ENCODE measurements at regions not wholly inside any gene's neighbourhood (a gene's known extent, or its start where the extent isn't known, plus 50 kb on each side); places are given as distances from the start of the nearest gene placed in this dataset.
A peak's percentile ranks its signal among the peaks of the same experiment; 100 is the strongest.
"Not testable (repeated sequence)": the region's sequence is repeated elsewhere in the genome, so short reads cannot be mapped to it uniquely, and the experiment has no call there.

DNA sequence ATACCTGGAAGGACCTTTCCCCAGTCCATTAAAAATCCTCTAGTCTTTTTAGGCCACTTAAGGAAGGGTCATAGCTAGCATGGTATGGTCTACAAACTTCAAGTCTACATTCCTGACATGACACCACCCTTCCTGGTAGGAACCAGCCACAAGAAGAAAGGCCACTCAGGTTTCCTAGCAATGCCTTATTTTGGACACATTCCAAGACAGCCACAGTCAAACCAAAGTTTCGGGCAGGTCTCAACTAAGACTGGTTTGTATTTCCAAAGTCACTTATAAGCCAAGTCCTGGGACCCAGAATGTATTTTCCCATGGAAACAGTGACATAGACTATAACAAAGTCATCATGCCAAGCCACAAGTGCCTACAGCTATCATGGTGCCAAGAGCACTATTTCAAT is 50.6 kb upstream of the SLC44A3 start:
- Mint-ChIP-seq H3K4me1 (peaks cover 12% of the 10 kb centered on the region), H3K9me3 (peaks cover 3% of the 10 kb centered on the region), H3K27me3 (no peaks in the 10 kb centered on the region), H3K27ac (no peak overlapping the region), H3K4me3 (no peak overlapping the region), H3K36me3 (no peaks in the 10 kb centered on the region)
- no peak for ATAC-seq

DNA sequence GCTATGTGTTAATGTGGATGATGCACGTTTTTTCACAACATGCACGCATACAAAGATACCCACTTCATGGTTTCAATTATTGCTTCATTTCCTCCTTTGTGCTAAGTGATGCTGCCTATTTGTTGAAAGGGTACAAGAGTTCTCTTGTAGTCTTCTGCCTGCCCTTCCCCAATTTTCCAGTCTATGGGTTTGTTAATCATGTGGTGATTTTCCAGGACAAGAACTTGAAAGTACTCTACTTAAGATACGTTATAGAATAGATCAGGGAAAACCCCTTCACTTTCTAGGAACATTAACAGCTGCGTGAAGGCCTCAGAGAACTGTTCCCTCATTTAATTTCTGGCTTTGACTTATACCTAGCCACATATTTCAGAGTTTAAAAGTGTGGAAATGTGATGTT is 52.1 kb upstream of the SLC44A3 start:
- H3K36me3 Mint-ChIP-seq = no peaks in the 10 kb centered on the region
- H3K27ac Mint-ChIP-seq = no peak overlapping the region
- no peaks in the 10 kb centered on the region for H3K27me3 Mint-ChIP-seq
- H3K4me1 Mint-ChIP-seq = peaks cover 5% of the 10 kb centered on the region
- peaks cover 6% of the 10 kb centered on the region for H3K9me3 Mint-ChIP-seq
- H3K4me3 Mint-ChIP-seq = no peak overlapping the region
- peak; percentile 63 for ATAC-seq

DNA sequence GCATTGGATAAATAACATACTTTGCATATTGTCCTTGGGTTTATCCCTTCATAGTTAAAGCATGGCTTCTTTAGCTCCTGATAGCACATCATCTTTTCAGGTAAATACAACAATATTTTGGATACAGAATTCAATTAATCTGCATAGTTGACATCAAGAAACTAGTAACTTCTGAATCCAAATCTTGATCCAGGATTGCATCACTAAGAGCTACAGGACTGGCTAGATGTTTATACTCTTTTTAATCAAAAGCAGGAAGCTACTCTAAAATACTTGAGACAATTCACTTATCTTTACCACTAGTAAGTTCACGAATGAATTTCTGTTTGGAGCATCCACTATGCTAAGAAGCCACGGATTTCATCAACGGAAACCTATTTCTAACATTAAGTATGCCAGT is 54.2 kb upstream of the SLC44A3 start:
- Mint-ChIP-seq H3K27me3 (peaks cover 9% of the 10 kb centered on the region), H3K9me3 (peaks cover 6% of the 10 kb centered on the region), H3K4me3 (no peak overlapping the region), H3K36me3 (no peaks in the 10 kb centered on the region), H3K27ac (no peak overlapping the region), H3K4me1 (no peaks in the 10 kb centered on the region)
- ATAC-seq = no peak

DNA sequence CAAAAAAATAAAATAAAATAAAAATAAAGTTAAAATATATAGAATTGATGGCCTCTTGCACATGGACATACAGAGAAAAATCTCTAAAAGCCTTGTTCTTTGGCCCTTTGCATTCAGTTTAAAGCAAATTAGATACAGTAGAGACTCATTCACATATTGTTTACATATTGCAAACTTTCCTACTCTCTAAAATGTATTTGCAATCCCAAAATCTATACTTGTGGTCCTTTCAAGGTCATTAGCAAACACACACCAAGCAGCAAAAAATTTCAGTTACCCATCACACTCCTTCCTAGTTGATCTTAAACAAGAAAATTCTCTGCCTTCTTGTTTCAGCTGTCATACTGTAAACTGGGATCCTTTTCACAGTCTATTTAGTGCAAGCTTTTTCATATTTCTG is 61.0 kb upstream of the SLC44A3 start:
- no peaks in the 10 kb centered on the region for H3K4me1 Mint-ChIP-seq
- H3K27me3 Mint-ChIP-seq = peaks cover 41% of the 10 kb centered on the region
- no peak for ATAC-seq
- no peak overlapping the region for H3K27ac Mint-ChIP-seq
- no peak overlapping the region for H3K4me3 Mint-ChIP-seq
- H3K36me3 Mint-ChIP-seq = no peaks in the 10 kb centered on the region
- peaks cover 5% of the 10 kb centered on the region for H3K9me3 Mint-ChIP-seq

DNA sequence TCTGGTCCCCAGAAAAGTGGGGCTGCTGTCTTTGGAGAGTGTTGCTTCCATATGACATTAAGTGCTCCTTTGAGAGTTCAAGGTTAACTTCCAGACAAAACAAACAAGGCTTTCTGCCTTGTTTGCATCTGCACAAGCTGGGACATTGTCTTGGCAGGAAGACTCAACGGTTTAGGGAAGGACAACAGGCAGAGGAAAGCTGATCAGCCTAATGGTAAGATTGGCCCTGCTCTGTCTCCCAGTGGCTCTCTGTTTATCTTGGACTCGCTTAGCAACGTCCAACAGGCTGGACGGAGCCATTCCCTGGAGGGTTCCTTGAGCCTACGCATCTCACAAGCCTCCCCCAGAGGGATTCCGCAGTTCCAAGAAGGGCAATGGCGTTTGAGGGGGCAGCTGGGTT is 62.2 kb upstream of the SLC44A3 start:
- H3K27ac Mint-ChIP-seq = no peak overlapping the region
- H3K4me1 Mint-ChIP-seq = no peaks in the 10 kb centered on the region
- no peak overlapping the region for H3K4me3 Mint-ChIP-seq
- no peaks in the 10 kb centered on the region for H3K36me3 Mint-ChIP-seq
- H3K27me3 Mint-ChIP-seq = peaks cover 42% of the 10 kb centered on the region
- no peak for ATAC-seq
- peaks cover 3% of the 10 kb centered on the region for H3K9me3 Mint-ChIP-seq

DNA sequence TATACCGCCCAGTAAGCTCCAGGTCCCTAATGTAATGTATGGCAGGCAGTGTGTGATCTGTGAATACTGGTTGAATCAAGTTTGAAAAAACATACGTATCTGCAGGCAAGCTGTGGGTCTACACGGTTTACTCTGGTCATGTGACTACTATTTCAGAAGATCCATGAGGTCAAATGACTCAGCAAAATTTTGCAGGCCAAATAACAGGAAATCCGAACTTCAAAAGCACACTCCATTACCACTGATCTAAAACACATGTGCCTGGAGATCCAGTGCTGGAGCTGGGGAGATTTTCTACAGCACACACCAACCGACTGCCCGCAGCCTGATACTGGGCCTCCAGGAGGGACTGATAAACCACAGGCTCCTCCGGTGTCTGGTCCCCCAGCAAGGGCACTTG is 64.5 kb upstream of the SLC44A3 start:
- no peak for ATAC-seq
- Mint-ChIP-seq H3K4me1 (no peaks in the 10 kb centered on the region), H3K9me3 (peaks cover 3% of the 10 kb centered on the region), H3K4me3 (no peak overlapping the region), H3K36me3 (no peaks in the 10 kb centered on the region), H3K27ac (no peak overlapping the region), H3K27me3 (peaks cover 33% of the 10 kb centered on the region)

DNA sequence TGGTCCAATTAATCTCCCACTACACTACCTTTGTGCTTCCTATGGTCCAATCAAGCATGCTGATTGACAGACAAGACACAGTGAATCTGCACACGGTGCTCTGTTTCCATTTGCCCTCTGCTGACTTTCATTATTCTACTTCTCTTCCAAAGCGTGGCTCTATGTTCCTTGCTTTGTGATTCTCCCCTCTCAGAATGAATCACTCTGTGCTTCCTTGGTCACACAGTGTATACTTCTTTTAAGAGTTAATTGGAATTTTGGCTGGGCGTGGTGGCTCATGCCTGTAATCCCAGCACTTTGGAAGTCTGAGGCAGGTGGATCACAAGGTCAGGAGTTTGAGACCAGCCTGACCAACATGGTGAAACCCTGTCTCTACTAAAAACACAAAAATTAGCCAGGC is 65.1 kb upstream of the SLC44A3 start:
- not testable (repeated sequence) for H3K4me1 Mint-ChIP-seq, ATAC-seq, H3K9me3 Mint-ChIP-seq, H3K4me3 Mint-ChIP-seq, H3K27ac Mint-ChIP-seq, H3K36me3 Mint-ChIP-seq
- peaks cover 35% of the 10 kb centered on the region for H3K27me3 Mint-ChIP-seq

DNA sequence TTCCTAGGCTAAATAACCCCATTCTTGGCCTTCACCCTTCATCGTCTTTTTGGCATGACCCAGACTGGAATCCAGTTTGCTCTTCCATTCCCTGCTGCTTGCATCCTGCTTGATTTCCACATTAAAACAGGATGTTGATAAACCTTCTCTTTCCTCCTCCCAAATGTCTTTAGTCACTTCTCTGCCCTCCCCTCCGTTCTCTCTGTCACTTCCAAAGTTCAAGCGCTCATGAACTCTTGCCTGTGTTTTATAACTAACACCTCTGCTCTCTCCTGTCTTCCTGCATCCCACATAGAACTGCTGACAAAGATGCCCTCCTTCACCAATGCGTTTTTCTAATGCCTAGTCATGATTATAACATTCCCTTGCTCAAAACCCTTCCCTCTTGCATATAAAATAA is 65.6 kb upstream of the SLC44A3 start:
- Mint-ChIP-seq H3K27me3 (peaks cover 35% of the 10 kb centered on the region), H3K4me1 (no peaks in the 10 kb centered on the region), H3K27ac (no peak overlapping the region), H3K4me3 (no peak overlapping the region), H3K36me3 (no peaks in the 10 kb centered on the region), H3K9me3 (peaks cover 7% of the 10 kb centered on the region)
- ATAC-seq = no peak

DNA sequence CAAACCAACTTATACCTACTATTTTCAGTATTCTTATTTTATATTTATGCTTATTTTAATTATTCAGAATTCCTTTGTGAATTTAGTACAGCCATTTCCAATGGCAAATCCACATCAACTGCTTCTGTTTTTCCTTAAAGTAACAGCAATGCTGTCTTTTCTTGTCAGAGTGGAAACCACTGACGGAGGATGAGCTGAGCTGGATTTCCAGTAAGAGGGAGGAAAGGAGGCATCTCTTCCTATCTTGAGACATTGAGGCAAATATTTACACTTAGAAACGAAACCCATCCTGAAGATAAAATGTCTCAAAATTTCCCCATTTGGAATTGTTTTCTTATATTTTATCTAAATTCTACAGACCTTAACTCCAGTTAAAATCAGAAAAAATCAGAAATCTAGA is 66.1 kb upstream of the SLC44A3 start:
- H3K27me3 Mint-ChIP-seq = peaks cover 34% of the 10 kb centered on the region

DNA sequence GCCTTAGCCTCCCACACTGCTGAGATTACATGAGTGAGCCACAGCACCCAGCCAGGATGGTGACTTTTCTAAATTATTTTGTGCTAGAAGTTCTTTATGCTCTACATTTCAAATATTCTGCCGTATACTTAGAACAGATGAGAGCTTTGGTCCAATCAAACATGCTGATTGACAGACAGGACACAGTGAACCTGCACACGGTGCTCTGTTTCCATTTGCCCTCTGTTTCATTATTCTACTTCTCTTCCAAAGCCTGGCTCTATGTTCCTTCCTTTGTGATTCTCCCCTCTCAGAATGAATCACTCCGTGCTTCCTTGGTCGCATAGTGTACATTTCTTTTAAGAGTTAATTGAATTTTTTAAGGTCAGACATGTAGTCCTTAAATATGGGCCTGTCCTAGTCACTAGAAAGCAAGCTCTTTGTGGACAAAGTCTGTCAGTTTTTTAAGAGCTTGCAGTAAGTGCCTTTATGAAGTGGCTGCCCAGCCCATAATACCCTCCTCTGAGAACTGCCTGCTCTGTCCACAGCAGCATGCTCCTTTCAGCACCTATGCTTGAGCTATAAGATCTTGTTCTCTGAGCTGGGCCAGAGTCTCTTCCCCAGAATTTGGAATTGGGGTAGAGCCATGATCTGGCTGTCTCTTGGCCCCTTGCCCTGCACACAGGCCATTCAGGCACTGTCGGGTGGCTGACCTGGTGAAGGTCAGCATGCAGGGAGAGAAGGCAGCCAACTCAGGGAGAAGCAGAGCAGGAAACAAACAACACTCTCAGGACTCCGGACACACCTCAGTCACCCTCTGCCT is 66.8 kb upstream of the SLC44A3 start:
- ATAC-seq = no peak
- Mint-ChIP-seq H3K36me3 (no peaks in the 10 kb centered on the region), H3K27me3 (peaks cover 34% of the 10 kb centered on the region), H3K9me3 (peaks cover 9% of the 10 kb centered on the region), H3K4me3 (no peak overlapping the region), H3K27ac (no peak overlapping the region), H3K4me1 (no peaks in the 10 kb centered on the region)

More for the DNA sequence above, 66.1 kb upstream of the SLC44A3 start:
- Mint-ChIP-seq H3K36me3 (no peaks in the 10 kb centered on the region), H3K9me3 (peaks cover 7% of the 10 kb centered on the region), H3K4me1 (no peaks in the 10 kb centered on the region), H3K4me3 (no peak overlapping the region), H3K27ac (no peak overlapping the region)
- no peak for ATAC-seq

DNA sequence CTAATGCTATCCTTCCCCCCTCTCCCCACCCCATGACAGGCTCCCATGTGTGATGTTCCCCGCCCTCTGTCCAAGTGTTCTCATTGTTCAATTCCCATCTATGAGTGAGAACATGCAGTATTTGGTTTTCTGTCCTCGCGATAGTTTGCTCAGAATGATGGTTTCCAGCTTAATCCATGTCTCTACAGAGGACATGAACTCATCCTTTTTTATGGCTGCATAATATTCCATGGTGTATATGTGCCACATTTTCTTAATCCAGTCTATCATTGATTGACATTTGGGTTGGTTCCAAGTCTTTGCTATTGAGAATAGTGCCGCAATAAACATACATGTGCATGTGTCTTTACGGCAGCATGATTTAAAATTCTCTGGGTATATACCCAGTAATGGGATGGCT is 68.7 kb upstream of the SLC44A3 start:
- not testable (repeated sequence) for H3K27ac Mint-ChIP-seq, H3K9me3 Mint-ChIP-seq, ATAC-seq, H3K36me3 Mint-ChIP-seq, H3K4me1 Mint-ChIP-seq, H3K4me3 Mint-ChIP-seq
- H3K27me3 Mint-ChIP-seq = peaks cover 32% of the 10 kb centered on the region

DNA sequence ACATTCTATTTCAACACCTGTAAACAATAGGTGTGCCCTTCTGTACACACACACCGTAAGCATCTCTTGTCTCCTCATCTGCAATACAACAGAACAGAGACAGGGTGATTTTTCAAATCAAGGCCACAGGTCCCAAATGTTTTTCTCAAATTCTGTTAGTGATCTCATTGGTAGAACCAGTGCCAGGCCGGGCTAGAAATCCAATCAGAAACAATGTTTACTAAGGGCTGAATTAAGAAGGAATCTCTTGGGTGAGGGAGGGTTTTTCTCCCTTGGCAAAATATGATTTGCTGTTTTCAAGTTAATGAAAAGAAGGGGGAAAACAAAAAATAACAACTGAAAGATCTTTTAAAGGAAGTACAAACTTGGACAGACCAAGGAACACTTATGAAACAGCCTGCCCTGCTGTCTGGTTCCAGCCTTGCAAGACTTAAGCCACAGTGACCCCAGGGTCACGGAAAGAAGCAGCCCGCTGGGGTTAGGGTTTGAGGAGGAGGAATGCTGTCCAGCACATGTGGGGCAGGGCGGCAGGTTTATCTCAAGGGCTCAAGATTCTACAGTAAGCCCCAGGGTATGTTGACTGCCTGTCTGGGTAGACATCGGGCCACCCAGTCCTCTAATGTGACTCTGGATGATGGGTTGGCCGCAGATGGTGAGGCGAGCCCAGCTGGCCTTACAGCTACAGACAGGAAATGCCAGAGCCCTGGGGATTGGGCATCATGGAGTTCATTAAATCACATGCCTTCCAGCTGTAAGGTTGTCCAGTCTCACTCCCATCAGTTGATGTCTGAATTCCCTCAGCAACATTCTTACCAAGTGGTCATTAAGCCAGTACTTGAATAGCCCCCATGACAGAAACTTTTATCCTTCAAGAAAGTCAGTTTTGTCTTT is 73.3 kb upstream of the SLC44A3 start:
- Mint-ChIP-seq H3K4me1 (peaks cover under 1% of the 10 kb centered on the region), H3K9me3 (peaks cover 9% of the 10 kb centered on the region), H3K4me3 (no peak overlapping the region), H3K27me3 (peaks cover 25% of the 10 kb centered on the region), H3K27ac (no peak overlapping the region), H3K36me3 (no peaks in the 10 kb centered on the region)
- ATAC-seq = no peak

DNA sequence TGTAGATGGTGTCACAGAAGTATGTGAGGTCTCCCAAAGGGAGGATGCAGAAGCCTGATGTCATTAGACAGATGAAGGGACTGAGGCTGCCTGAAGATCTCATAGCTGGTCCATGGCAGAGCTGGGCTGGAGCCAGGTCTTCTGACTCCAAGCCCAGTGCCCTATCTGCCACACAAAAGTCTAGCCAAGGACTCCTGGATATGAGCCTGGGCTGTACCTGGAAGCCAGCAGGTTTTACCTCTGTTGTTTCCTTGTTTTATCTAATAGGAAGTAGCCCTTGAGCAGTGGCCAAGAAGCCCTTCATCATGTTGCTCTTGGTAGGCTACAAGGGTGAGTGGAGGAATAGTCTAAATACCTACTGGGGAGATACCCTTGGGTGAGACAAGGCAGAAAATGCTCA is 74.4 kb upstream of the SLC44A3 start:
- Mint-ChIP-seq H3K27me3 (peaks cover 25% of the 10 kb centered on the region), H3K4me1 (peaks cover 8% of the 10 kb centered on the region), H3K4me3 (no peak overlapping the region), H3K27ac (no peak overlapping the region), H3K9me3 (peaks cover 9% of the 10 kb centered on the region), H3K36me3 (no peaks in the 10 kb centered on the region)
- no peak for ATAC-seq

DNA sequence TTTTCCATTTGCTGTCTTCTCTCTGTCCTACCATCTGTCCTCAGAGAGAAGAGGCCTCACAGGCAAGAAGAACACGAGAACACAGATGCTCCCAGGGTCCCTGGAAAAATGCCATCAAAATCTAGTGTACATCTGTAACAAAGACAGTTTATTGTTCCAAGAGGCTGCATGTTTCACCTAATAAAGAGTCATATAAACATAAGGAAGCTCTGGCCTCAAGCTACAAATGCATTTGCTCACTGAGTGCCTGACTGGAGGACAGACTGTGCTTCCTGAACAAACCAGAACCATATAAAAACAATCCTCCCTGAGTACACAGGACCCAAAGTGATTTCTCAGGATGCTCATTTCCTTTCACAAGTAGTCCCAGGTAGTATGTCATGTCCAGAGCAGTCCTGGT is 76.3 kb upstream of the SLC44A3 start:
- Mint-ChIP-seq H3K4me3 (no peak overlapping the region), H3K36me3 (no peaks in the 10 kb centered on the region), H3K27ac (no peak overlapping the region), H3K4me1 (peaks cover 8% of the 10 kb centered on the region), H3K27me3 (peaks cover 15% of the 10 kb centered on the region), H3K9me3 (no peaks in the 10 kb centered on the region)
- no peak for ATAC-seq

DNA sequence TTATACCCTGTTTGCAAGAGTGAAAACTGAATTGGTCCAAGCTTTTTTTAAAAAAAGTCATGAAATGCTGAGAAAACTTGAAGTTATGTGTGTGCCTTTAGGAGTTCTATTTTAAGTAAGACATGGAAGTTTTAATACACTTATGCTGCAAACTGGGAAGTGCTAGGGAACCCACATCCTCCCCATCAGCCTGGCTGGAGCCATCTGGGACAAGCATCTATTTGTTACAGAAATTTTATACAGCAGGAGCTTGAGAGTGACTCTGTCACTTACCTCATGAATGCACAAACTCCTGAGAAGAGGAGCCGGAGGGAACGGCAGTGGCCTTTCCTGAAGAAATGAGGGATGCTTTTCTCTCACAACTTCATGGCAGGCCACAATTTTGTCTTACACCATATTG is 78.2 kb upstream of the SLC44A3 start:
- Mint-ChIP-seq H3K4me3 (no peak overlapping the region), H3K36me3 (no peaks in the 10 kb centered on the region), H3K27ac (no peak overlapping the region), H3K4me1 (peaks cover 8% of the 10 kb centered on the region), H3K27me3 (peaks cover 34% of the 10 kb centered on the region), H3K9me3 (no peaks in the 10 kb centered on the region)
- ATAC-seq = no peak

DNA sequence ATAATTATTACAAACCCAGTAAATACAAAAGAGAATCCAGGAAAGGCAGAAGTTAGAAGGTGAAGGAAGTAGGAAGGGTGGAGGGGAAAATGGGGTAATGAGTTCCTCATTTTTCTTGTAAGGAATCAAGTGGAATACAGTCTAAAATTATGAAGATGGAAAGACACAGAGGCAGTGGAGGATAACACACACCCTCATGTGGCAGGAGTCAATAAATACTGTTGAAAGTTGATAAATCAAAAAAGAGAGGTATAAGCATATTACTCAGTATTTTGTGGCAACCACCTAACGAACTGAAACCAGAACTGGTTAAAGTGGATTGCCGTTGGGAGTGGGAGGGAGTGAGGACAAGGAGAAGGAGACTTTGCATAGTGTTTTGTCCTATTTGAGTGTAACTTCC is 78.6 kb upstream of the SLC44A3 start:
- ATAC-seq = no peak
- Mint-ChIP-seq H3K27me3 (peaks cover 39% of the 10 kb centered on the region), H3K9me3 (no peaks in the 10 kb centered on the region)

More for the DNA sequence above, 78.6 kb upstream of the SLC44A3 start:
- H3K36me3 Mint-ChIP-seq = no peaks in the 10 kb centered on the region
- peaks cover 8% of the 10 kb centered on the region for H3K4me1 Mint-ChIP-seq
- no peak overlapping the region for H3K27ac Mint-ChIP-seq
- no peak overlapping the region for H3K4me3 Mint-ChIP-seq
